DMS153 treated with DMSO at 0.1 percent for 48 hours (cell line): ENCODE measurements at regions not wholly inside any gene's neighbourhood (a gene's known extent, or its start where the extent isn't known, plus 50 kb on each side); places are given as distances from the start of the nearest gene placed in this dataset.
A peak's percentile ranks its signal among the peaks of the same experiment; 100 is the strongest.
"Not testable (repeated sequence)": the region's sequence is repeated elsewhere in the genome, so short reads cannot be mapped to it uniquely, and the experiment has no call there.

Experiments
- DNase-seq: peaks from one replicate; lab custom pipeline; 2025; ENCODE audit not compliant: unreplicated experiment; lab: John Stamatoyannopoulos, UW

DNA sequence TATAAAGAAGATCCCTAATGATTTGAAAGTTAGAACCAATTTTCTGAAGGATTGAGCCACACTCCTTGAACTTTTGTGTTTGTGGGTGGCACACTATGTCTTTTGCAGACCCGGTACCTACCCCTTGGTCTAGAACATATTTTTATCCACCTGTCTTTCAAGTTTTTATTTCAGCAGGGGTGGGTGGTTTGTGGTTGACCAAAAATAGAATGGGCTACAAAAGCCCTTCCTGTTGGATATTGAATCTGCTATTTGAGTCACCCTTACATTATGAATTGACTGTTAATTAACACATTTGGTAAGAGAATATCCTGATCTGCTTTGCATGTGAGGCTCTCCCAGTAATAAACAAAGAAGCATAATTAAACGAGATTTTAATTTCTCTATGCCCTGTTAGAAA, 401.2 kb downstream of the POTEH start:
- not testable (repeated sequence) for DNase-seq

DNA sequence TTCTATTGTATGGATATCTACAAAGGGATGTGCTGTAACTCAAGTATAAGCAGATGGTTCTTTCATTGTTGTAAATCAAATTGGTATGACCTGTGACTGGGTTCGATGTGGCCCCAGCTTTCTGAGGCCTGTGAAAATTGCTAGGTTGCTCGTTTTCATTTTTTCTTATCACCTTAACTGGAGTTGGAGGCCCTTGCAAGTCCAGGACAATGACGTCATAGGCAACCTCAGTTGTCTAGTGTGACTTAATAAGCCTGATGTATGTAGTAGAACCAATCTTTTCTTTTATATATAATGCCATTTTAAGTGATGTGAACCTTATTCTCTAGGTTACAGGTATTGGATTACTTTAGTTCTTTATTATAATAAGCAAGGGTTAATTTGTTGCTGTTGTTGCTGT, 415.3 kb downstream of the POTEH start:
- not testable (repeated sequence) for DNase-seq

GRCh38 chr22:16131456-16131855, 441.6 kb downstream of the POTEH start:
- DNase-seq = not testable (repeated sequence)

DNA sequence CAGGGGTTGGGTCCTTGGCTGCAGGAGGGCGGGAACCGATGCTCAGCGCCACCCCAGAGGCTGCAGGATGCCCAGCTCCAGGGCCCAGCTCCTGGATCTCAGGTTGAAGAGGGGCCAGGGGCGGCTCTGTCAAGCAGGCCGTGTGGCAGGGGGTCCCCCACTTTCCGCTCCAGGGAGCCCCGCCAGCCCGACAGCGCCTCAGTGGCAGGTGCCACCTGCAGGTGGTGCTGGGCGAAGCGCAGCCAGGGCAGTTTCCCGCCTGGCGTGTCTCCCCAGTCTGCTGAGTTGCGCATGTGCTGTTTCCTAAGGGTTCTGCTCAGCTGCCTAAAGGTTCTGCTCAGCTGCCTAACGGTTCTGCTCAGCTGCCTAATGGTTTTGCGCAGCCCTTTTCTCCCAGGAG, 442.1 kb downstream of the POTEH start:
- no peak for DNase-seq

DNA sequence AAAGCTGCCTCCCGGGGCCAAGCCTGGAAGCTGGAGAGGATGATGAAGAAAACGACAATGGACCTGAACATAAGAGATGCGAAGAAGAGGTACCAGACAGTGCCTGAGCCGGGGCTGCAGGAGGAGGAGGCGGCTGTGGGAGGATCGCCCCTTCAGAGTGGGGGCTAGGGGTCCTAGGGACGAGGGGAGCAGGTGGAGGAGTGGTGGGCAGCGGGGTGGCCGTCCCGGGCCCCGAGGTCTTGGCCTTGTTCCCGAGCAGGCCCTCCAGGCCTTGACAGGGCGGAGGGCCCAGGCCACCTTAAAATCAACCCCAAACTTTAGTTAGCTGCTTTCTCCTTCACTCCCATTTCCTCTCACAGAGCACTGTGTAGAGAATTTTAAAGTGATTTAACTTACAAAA, 442.8 kb downstream of the POTEH start:
- not testable (repeated sequence) for DNase-seq

DNA sequence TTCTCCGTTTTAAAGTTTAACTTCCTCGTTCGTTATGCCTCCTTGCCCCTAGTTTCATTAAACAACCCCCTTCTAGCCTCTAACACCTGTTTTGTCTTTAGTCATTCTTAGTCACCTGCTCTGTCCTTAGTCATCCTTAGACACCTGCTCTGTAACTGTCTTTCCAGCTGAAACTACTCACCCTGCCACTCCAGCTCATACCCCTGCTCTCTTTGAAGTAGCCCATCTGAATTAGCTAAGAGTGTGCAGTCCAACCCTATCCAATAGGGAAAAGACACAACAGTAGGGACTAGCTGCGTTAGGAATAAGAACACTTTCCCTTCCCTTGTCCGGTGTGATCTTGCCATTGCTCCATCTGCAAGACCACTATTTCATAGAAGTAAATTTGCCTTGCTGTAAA, 446.5 kb downstream of the CCT8L2 start:
- not testable (repeated sequence) for DNase-seq

- peak; percentile 0 for DNase-seq
Measured at GRCh38 chr22:16146916-16147315, 445.7 kb downstream of the CCT8L2 start.

- not testable (repeated sequence) for DNase-seq
Measured at GRCh38 chr22:16177287-16177686, 415.3 kb downstream of the CCT8L2 start.

DNA sequence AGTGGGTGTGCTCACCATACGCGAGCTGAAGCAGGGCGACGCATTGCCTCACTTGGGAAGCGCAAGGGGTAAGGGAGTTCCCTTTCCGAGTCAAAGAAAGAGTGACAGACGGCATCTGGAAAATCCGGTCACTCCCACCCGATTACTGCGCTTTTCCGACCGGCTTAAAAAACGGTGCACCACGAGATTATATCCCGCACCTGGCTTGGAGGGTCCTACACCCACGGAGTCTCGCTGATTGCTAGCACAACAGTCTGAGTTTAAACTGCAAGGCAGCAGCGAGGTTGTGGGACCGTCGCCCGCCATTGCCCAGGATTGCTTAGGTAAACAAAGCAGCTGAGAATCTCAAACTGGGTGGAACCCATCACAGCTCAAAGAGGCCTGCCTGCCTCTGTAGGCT, 408.7 kb downstream of the CCT8L2 start:
- not testable (repeated sequence) for DNase-seq
